Bronchial epithelial cell (primary cell): ENCODE measurements at regions not wholly inside any gene's neighbourhood (a gene's known extent, or its start where the extent isn't known, plus 50 kb on each side); places are given as distances from the start of the nearest gene placed in this dataset.
"Not testable (repeated sequence)": the region's sequence is repeated elsewhere in the genome, so short reads cannot be mapped to it uniquely, and the experiment has no call there.

ENCODE experiments used
- DNase-seq: peaks from one replicate; pipeline ENCODE4 v3.0.0-alpha.2; 2010; ENCODE audit warnings: low read depth
- FAIRE-seq: peaks from 2 replicates; lab custom pipeline; 2011; peaks lifted over from hg19 to GRCh38; lab: Jason Lieb, UNC
- H3K27me3 ChIP-seq: 2 replicates; pipeline ENCODE4 v1.5.1; 2011; ENCODE audit warnings: low read length; ENCODE audit not compliant: control insufficient read depth, insufficient read depth
- H3K36me3 ChIP-seq: 2 replicates; pipeline ENCODE4 v1.5.1; 2011; ENCODE audit warnings: low read length; ENCODE audit not compliant: control insufficient read depth, insufficient read depth
- H3K4me3 ChIP-seq: 2 replicates; pipeline ENCODE4 v1.5.1; 2011; ENCODE audit warnings: mild to moderate bottlenecking, low read depth, low read length, control low read depth
- CTCF ChIP-seq: IDR thresholded peaks from 2 replicates; pipeline ENCODE4 v1.5.1; 2011; ENCODE audit warnings: mild to moderate bottlenecking, moderate library complexity, low read length, control low read depth, inconsistent platforms; ENCODE audit not compliant: insufficient read depth, severe bottlenecking

GRCh38 chr16:29158785-29159184 lies 173.9 kb downstream of the LAT start:
- no peak for FAIRE-seq
- TF ChIP-seq CTCF: no peak
- H3K36me3 ChIP-seq: no peaks in the 10 kb centered on the region
- no peak overlapping the region for H3K4me3 ChIP-seq
- no peaks in the 10 kb centered on the region for H3K27me3 ChIP-seq
- DNase-seq: no peak

- H3K4me3 ChIP-seq, FAIRE-seq, H3K27me3 ChIP-seq, H3K36me3 ChIP-seq, DNase-seq: not testable (repeated sequence)
These were observed 173.4 kb downstream of the LAT start for GRCh38 chr16:29158031-29158784.

- H3K36me3 ChIP-seq, H3K27me3 ChIP-seq, FAIRE-seq, H3K4me3 ChIP-seq: not testable (repeated sequence)
- DNase-seq: peak; percentile 86
These were observed 172.4 kb downstream of the LAT start for GRCh38 chr16:29157051-29157923.

- H3K36me3 ChIP-seq: no peaks in the 10 kb centered on the region
- TF ChIP-seq CTCF: no peak
- H3K4me3 ChIP-seq: no peak overlapping the region
- FAIRE-seq (no peak), DNase-seq (no peak)
- H3K27me3 ChIP-seq: no peaks in the 10 kb centered on the region
These were observed 171.7 kb downstream of the LAT start for GRCh38 chr16:29156511-29156910.

- not testable (repeated sequence) for FAIRE-seq, H3K36me3 ChIP-seq, H3K27me3 ChIP-seq, H3K4me3 ChIP-seq, DNase-seq
These were observed 171.0 kb downstream of the LAT start for GRCh38 chr16:29155866-29156200.

GRCh38 chr16:29155131-29155865 lies 170.4 kb downstream of the LAT start:
- H3K4me3 ChIP-seq, FAIRE-seq, H3K36me3 ChIP-seq, DNase-seq, H3K27me3 ChIP-seq: not testable (repeated sequence)

GRCh38 chr16:29154676-29155121 lies 169.8 kb downstream of the LAT start:
- no peak for TF ChIP-seq CTCF
- no peak for DNase-seq
- Histone ChIP-seq H3K36me3 (no peaks in the 10 kb centered on the region), H3K27me3 (no peaks in the 10 kb centered on the region), H3K4me3 (no peak overlapping the region)
- FAIRE-seq: no peak
